ENCODE measurements at regions not wholly inside any gene's neighbourhood (a gene's known extent, or its start where the extent isn't known, plus 50 kb on each side); places are given as distances from the start of the nearest gene placed in this dataset.

DNA sequence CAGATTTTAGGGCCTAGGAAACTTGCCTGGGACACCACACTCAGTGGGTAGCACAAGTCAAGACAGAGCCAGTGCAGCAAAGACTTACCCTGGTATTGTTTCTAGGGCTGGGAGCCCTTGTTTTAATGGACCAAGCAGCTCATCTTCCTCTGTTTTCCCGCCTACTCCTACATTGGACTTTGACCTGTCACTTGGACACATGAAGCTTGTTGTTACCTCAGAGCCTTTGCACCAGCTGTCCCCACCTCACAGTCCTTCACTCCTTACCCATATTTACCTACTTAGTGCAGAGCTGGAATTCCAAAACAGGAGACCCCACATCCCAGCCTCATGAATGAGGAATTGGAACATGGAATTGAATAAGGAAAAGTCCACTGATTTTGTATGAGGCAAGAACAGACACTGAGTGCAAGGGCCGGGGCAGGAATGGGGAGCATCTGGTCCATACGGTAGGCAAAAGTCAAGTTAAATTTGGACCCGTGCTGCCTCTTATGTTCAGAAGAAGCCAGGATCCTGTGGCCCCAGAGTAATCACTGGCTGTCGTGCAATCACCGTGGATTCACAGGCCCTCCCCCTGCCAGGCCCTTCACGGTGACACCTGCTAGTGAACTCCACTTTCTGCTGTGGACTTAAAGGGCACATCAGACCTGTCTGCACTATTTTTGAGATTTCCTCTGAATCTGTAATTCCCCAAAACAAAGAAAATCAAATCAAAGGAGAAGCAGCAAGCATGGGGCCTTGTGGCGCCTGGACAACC, 236.9 kb upstream of the PMEPA1 start:
- H3K79me1 ChIP-seq (ENCODE audit: insufficient read depth, low read depth, low read length, poor library complexity, severe bottlenecking), result no peaks in the 10 kb centered on the region
- no peak overlapping the region for H2BK12ac ChIP-seq (ENCODE audit: insufficient read length, low read depth, low read length)
- WGBS (ENCODE audit: extremely low coverage, insufficient read length, low lambda C conversion rate), result no CpG with 5 or more reads among the region's 8 CpGs
- no peaks in the 10 kb centered on the region for H4K20me1 ChIP-seq (ENCODE audit: control insufficient read depth, insufficient read depth, insufficient read length)
- no peaks in the 10 kb centered on the region for H3K23me2 ChIP-seq (ENCODE audit: insufficient read length, low read depth, low read length, poor library complexity, severe bottlenecking)
- H3K4me2 ChIP-seq (ENCODE audit: insufficient read depth, insufficient read length, low read length), result no peak overlapping the region
- H3K4me1 Mint-ChIP-seq, result peaks cover 4% of the 10 kb centered on the region in 2 experiments; a peak in 2 of 4 replicates
- H3K9ac ChIP-seq (ENCODE audit: extremely low read depth, insufficient read length, low read length), result no peak overlapping the region
- no peak overlapping the region for H4K8ac ChIP-seq (replicated peaks; ENCODE audit: insufficient read length, low read depth, low read length)
- H3K36me3 Mint-ChIP-seq (ENCODE audit: insufficient read depth in 1 of 3, low read depth in 3 of 3), result peaks cover 0 to 2% (median 0%) of the 10 kb centered on the region in 3 experiments; a peak in 1 of 7 replicates
- no peak for TF ChIP-seq CTCF (conservative IDR thresholded peaks at IDR 0.05)
- DNase-seq, result no peak
- H3K4me3 Mint-ChIP-seq, result no peak overlapping the region
- no peak overlapping the region for H4K91ac ChIP-seq (ENCODE audit: insufficient read length, low read depth, low read length)
- no peaks in the 10 kb centered on the region for H3K9me3 ChIP-seq (ENCODE audit: control insufficient read depth, low read depth, low read length)
- no peak overlapping the region for H3K4ac ChIP-seq (ENCODE audit: low read depth, low read length)
- no peak overlapping the region for H3K27ac ChIP-seq (ENCODE audit: insufficient read length, low read depth, low read length)
- H2BK15ac ChIP-seq (ENCODE audit: low read depth, low read length), result no peak overlapping the region
- H3K9me3 Mint-ChIP-seq, result peaks cover 5 to 9% of the 10 kb centered on the region in 2 experiments; a peak in 3 of 5 replicates
- H3K14ac ChIP-seq (ENCODE audit: insufficient read depth, low read length), result no peak overlapping the region
- no peak overlapping the region for H2BK120ac ChIP-seq (ENCODE audit: low read depth, low read length, poor library complexity, severe bottlenecking)
- no peaks in the 10 kb centered on the region for H3K79me2 ChIP-seq (ENCODE audit: insufficient read depth, low read length)
- H3T11ph ChIP-seq (ENCODE audit: low read length), result no peak overlapping the region
- no peak overlapping the region for H2BK20ac ChIP-seq (ENCODE audit: low read depth, low read length, poor library complexity, severe bottlenecking)
- H4K5ac ChIP-seq (ENCODE audit: insufficient read length, low read depth, low read length), result no peak overlapping the region
- no peak overlapping the region for H3K18ac ChIP-seq (ENCODE audit: insufficient read length, low read depth, low read length)
- no peak overlapping the region for H3K23ac ChIP-seq (ENCODE audit: insufficient read length, low read depth, low read length)
- no peak overlapping the region for H2BK5ac ChIP-seq (ENCODE audit: insufficient read length, low read length)
- no peaks in the 10 kb centered on the region for H3K27me3 ChIP-seq (ENCODE audit: insufficient read depth, low read length)
- no peak overlapping the region for H3K27ac Mint-ChIP-seq
- no peaks in the 10 kb centered on the region for H3K4me1 ChIP-seq (ENCODE audit: insufficient read depth, low read length)
- H3K27me3 Mint-ChIP-seq (ENCODE audit: low read depth), result peaks cover 2% of the 10 kb centered on the region
- H3K56ac ChIP-seq (ENCODE audit: insufficient read length, low read depth, low read length), result no peak overlapping the region
- no peak overlapping the region for H2AFZ ChIP-seq (ENCODE audit: low read length)
- no peak overlapping the region for H2AK5ac ChIP-seq (ENCODE audit: insufficient read length, low read length)
